ENCODE measurements at regions not wholly inside any gene's neighbourhood (a gene's known extent, or its start where the extent isn't known, plus 50 kb on each side); places are given as distances from the start of the nearest gene placed in this dataset.
"Not testable (repeated sequence)": the region's sequence is repeated elsewhere in the genome, so short reads cannot be mapped to it uniquely, and the experiment has no call there.

DNA sequence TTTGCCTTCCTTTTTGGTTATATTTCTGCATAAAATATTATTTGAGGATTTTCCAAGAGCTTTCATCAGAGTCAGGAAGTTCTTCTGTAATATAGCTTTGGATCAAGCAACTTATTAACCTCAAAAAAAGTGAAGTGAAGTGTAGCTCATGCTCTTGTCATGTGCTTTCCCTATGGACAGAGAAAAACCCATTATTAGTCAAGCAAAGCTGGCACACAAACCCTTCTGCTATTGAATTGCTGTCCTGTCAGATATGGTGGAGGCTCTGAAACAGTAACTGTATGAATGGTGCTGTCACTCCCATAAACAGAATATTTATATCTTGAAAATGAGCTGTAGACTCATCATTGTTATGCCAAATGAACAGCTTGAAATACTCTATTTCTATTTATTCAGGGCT lies 1533.3 kb downstream of the RPIA start:
- TF ChIP-seq, protein P1, sequence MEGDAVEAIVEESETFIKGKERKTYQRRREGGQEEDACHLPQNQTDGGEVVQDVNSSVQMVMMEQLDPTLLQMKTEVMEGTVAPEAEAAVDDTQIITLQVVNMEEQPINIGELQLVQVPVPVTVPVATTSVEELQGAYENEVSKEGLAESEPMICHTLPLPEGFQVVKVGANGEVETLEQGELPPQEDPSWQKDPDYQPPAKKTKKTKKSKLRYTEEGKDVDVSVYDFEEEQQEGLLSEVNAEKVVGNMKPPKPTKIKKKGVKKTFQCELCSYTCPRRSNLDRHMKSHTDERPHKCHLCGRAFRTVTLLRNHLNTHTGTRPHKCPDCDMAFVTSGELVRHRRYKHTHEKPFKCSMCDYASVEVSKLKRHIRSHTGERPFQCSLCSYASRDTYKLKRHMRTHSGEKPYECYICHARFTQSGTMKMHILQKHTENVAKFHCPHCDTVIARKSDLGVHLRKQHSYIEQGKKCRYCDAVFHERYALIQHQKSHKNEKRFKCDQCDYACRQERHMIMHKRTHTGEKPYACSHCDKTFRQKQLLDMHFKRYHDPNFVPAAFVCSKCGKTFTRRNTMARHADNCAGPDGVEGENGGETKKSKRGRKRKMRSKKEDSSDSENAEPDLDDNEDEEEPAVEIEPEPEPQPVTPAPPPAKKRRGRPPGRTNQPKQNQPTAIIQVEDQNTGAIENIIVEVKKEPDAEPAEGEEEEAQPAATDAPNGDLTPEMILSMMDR (IDR thresholded peaks at IDR 0.05), result not testable (repeated sequence)
- not testable (repeated sequence) for TF ChIP-seq POLR2A (IDR thresholded peaks at IDR 0.05)

Data from body of pancreas (tissue), 4 donors.